Transverse colon (tissue), 4 donors: ENCODE measurements at regions not wholly inside any gene's neighbourhood (a gene's known extent, or its start where the extent isn't known, plus 50 kb on each side); places are given as distances from the start of the nearest gene placed in this dataset.

Source experiments
- DNase-seq: peaks from one replicate; pipeline ENCODE4 v3.0.0-alpha.2; 2019
- H3K27ac ChIP-seq, 4 donors: fragments of 200-600 bp; sonication (generic); 2 replicates each; pipeline ENCODE4 v1.5.1; 2016 to 2018; ENCODE audit warnings: inconsistent platforms in 4 of 4
- H3K27me3 ChIP-seq: fragments of 200-600 bp; sonication (generic); 2 replicates; pipeline ENCODE4 v1.5.1; 2017; ENCODE audit warnings: inconsistent platforms
- H3K36me3 ChIP-seq, 4 donors: fragments of 200-600 bp; sonication (generic); 2 replicates each; pipeline ENCODE4 v1.5.1; 2017 to 2019; ENCODE audit warnings: inconsistent platforms in 4 of 4
- H3K4me1 ChIP-seq, 4 donors: fragments of 200-600 bp; sonication (generic); 2 replicates each; pipeline ENCODE4 v1.5.1; 2017 to 2020; ENCODE audit warnings: inconsistent platforms in 4 of 4
- H3K4me3 ChIP-seq, 4 donors: fragments of 200-600 bp; sonication (generic); 1 replicate in 1 of 4; 2 replicates in 3 of 4; pipeline versions ENCODE4 v1.5.1 to v1.6.1; 2017 to 2019; ENCODE audit warnings: inconsistent platforms in 4 of 4
- H3K9me3 ChIP-seq, 2 donors: fragments of 200-600 bp; sonication (generic); 2 replicates each; pipeline ENCODE4 v1.5.1; 2017 to 2019; ENCODE audit warnings: inconsistent platforms in 2 of 2
- EP300 ChIP-seq: sonication (generic); formaldehyde crosslinking; IDR thresholded peaks from one replicate; pipeline ENCODE4 v1.6.1; 2017; ENCODE audit warnings: antibody characterized with exemption, low read depth
- POLR2A ChIP-seq: fragments of 450-650 bp; IDR thresholded peaks from one replicate; pipeline ENCODE4 v1.6.1; 2016; ENCODE audit warnings: antibody characterized with exemption, mild to moderate bottlenecking, moderate library complexity
- POLR2AphosphoS5 ChIP-seq, 3 donors: sonication (generic); formaldehyde crosslinking; IDR thresholded peaks; one replicate each; pipeline ENCODE4 v1.6.1; 2016; ENCODE audit warnings: antibody characterized with exemption in 3 of 3
- WGBS, 2 donors: methylation state at CpG; one replicate each; pipeline ENCODE4 v1.1.5; 2018; ENCODE audit warnings: low coverage in 1 of 2; 5-methylcytosine and 5-hydroxymethylcytosine counted together
- in situ Hi-C, 4 donors: fragments of 200-750 bp; cut with MboI; loops; one replicate each; pipeline versions ENCODE4 v1.15.0 to v1.15.1; 2017; ENCODE audit warnings: low sequenced_read_pairs in 3 of 4, low pct_ligation_motif_present in 1 of 4, low pct_unique_long_range_greater_than_20kb in 1 of 4
- intact Hi-C: fragments of 100-400 bp; cut with DNase I; formaldehyde crosslinking; loops from one replicate; pipeline ENCODE4 v1.15.1; 2023; ENCODE audit warnings: low total_unique reads
- TF ChIP-seq, protein P1 (sequence below), 5 experiments: fragments of 200-600 bp in 3 of 5; fragments of 450-650 bp in 2 of 5; sonication (generic) in 3 of 5; IDR thresholded peaks; 1 replicate in 2 of 5; 2 replicates in 3 of 5; pipeline ENCODE4 v1.5.1; 2016 to 2017; ENCODE audit warnings: antibody characterized with exemption in 5 of 5, inconsistent platforms in 3 of 5, mild to moderate bottlenecking in 2 of 5, moderate library complexity in 1 of 5

DNA sequence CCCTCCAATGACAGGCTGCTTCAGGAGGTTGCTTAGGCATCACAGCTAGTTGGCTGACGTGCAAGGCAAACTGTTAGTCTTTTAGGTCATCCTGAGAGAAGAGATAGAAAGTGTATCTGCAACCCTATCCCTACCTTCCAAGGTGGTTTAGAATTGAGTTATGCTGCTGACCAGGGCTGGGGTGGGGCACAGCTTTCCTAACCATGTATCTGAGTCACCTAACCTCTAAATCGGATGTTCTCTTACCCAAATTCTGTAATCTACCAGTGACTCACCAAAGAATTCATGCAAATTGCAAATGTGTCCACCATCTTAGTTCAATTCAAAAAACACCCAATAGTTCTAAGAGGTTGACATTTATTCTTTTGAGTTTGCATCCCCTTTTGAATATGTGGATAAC is 107.2 kb upstream of the DYNLRB2 start:
- WGBS, 2 donors: 73 to 77% methylated on average over 2 of the region's 2 CpGs
- H3K27me3 ChIP-seq: no peaks in the 10 kb centered on the region
- no peak overlapping the region for H3K27ac ChIP-seq

DNA sequence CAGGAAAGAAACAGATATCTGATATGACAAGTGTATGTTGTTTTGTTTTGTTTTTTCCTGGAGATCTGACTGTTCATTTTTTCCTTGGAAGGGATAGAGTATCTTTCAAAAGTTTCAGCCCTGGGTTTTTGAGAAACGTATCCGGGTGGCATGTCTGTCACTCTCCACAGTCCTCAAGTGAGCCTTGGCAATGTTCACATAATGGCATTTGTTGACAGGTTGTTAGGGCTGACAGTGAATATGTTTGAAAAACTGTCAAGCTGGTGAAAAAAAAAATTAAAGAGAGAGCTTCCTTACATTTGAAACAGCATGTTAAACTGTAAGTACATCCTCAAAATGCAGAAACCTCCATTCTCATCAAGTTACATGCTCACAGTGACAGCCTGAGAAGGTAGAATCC is 113.0 kb upstream of the DYNLRB2 start:
- H3K27ac ChIP-seq: no peak overlapping the region
- 100% methylated on average over 2 of the region's 2 CpGs; no CpG with 5 or more reads in 1 of the 2 donors for WGBS, 2 donors
- in situ Hi-C loops (no loop called here), intact Hi-C loops (no loop called here)
- H3K4me3 ChIP-seq: no peak overlapping the region
- no peaks in the 10 kb centered on the region for H3K27me3 ChIP-seq
- H3K9me3 ChIP-seq: no peaks in the 10 kb centered on the region
- TF ChIP-seq POLR2A: no peak
- TF ChIP-seq POLR2AphosphoS5 (IDR thresholded peaks at IDR 0.05): no peak
- TF ChIP-seq, protein P1, sequence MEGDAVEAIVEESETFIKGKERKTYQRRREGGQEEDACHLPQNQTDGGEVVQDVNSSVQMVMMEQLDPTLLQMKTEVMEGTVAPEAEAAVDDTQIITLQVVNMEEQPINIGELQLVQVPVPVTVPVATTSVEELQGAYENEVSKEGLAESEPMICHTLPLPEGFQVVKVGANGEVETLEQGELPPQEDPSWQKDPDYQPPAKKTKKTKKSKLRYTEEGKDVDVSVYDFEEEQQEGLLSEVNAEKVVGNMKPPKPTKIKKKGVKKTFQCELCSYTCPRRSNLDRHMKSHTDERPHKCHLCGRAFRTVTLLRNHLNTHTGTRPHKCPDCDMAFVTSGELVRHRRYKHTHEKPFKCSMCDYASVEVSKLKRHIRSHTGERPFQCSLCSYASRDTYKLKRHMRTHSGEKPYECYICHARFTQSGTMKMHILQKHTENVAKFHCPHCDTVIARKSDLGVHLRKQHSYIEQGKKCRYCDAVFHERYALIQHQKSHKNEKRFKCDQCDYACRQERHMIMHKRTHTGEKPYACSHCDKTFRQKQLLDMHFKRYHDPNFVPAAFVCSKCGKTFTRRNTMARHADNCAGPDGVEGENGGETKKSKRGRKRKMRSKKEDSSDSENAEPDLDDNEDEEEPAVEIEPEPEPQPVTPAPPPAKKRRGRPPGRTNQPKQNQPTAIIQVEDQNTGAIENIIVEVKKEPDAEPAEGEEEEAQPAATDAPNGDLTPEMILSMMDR (IDR thresholded peaks at IDR 0.05): no peak
- no peak for TF ChIP-seq EP300
- no peak for DNase-seq
- H3K4me1 ChIP-seq: no peaks in the 10 kb centered on the region
- no peaks in the 10 kb centered on the region for H3K36me3 ChIP-seq

More for the DNA sequence above, 107.2 kb upstream of the DYNLRB2 start:
- Histone ChIP-seq H3K36me3 (no peaks in the 10 kb centered on the region), H3K9me3 (no peaks in the 10 kb centered on the region), H3K4me3 (no peak overlapping the region), H3K4me1 (no peaks in the 10 kb centered on the region)
- intact Hi-C loops: no loop called here
- no peak for DNase-seq
- in situ Hi-C loops: no loop called here
- no peak for TF ChIP-seq POLR2AphosphoS5 (IDR thresholded peaks at IDR 0.05)
- TF ChIP-seq EP300: no peak
- TF ChIP-seq, protein P1 (IDR thresholded peaks at IDR 0.05): no peak
- TF ChIP-seq POLR2A: no peak

DNA sequence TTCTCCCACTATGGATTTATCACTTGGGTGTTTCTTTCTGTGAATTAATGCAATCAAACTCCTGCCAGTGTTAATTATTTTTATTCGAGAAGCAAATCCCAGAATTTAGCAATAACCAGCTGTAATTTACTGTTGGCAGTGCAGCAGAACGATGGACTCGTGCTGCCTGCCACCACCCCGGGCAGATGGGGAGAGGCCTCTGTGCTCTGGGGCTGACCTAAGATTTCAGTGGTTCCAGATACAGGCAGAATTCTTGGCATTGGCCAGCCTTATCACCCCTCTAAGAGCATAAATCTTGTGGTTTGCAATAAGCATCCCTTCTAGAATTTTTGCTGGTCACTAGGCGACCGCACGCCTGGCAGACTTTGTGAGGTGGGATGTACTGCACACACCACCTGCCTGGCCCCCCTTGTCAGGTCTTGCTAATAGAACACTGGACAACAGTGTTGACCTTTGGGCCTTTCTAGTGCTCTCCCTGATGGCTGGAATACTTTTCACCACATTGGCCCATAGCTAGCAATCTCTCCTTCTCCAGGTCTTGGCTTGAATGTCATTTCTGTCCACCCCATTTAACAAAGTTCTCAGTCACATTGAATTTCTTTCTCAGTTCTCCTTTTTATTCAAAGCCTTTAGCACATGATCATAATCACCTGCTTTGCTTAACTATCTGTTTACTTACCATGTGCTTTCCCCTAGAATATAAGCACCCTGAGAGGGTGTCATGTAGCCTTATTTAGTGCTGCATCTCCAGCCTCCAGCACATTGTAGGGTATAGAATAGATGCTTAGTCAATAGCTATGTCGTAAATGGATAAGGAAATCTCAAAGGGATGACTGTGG is 122.1 kb upstream of the DYNLRB2 start:
- no peaks in the 10 kb centered on the region for H3K27me3 ChIP-seq
- no peak overlapping the region for H3K4me3 ChIP-seq
- intact Hi-C loops (no loop called here), in situ Hi-C loops (no loop called here)
- H3K27ac ChIP-seq: no peak overlapping the region
- DNase-seq: no peak
- no peaks in the 10 kb centered on the region for H3K9me3 ChIP-seq
- no peak for TF ChIP-seq POLR2AphosphoS5 (IDR thresholded peaks at IDR 0.05)
- WGBS, 2 donors: 54 to 87% methylated on average over 3 to 8 of the region's 8 CpGs
- no peaks in the 10 kb centered on the region for H3K4me1 ChIP-seq
- no peaks in the 10 kb centered on the region for H3K36me3 ChIP-seq

DNA sequence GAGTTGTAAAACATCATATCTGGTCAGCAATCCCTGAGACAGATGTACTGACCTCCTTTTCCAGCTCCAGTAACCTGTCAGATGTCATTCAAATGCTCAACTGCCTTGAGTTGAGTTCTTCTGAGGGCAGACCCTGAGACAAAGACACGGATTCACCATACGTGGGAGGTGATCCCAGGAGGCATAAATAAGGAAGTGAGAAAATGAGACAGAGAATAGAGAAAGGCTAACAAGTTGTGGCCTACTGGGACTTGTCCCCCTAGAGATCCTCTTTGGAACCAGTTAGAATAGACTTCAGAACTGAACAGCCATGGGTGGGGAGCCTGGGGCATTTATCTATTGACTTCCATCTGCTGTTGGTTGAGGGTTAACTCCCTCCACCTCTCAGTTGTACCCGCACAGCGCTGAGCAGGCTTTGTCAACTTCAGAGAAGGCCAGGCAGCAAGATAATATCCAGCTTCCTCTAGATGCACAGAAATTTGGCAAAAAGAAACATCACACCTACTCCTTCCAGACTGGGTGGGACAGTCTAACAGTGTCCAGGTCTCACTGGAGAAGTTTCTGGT is 123.0 kb upstream of the DYNLRB2 start:
- no peak for DNase-seq
- Histone ChIP-seq H3K36me3 (no peaks in the 10 kb centered on the region), H3K4me3 (no peak overlapping the region), H3K27me3 (no peaks in the 10 kb centered on the region), H3K27ac (no peak overlapping the region), H3K4me1 (no peaks in the 10 kb centered on the region), H3K9me3 (no peaks in the 10 kb centered on the region)
- in situ Hi-C loops: no loop called here
- WGBS, 2 donors: 63 to 66% methylated on average over 4 of the region's 4 CpGs
- TF ChIP-seq, protein P1 (IDR thresholded peaks at IDR 0.05): no peak
- TF ChIP-seq POLR2A (no peak), POLR2AphosphoS5 (IDR thresholded peaks at IDR 0.05) (no peak), EP300 (no peak)
- intact Hi-C loops: no loop called here
